ENCODE measurements at regions not wholly inside any gene's neighbourhood (a gene's known extent, or its start where the extent isn't known, plus 50 kb on each side); places are given as distances from the start of the nearest gene placed in this dataset.

- no peak for DNase-seq
These were observed 90.6 kb upstream of the PPP2R2D start for GRCh38 chr10:131810036-131810804.

GRCh38 chr10:131810805-131811629, 89.8 kb upstream of the PPP2R2D start:
- DNase-seq, result no peak

- DNase-seq, result no peak
These were observed 89.0 kb upstream of the PPP2R2D start for GRCh38 chr10:131811630-131812403.

GRCh38 chr10:131812736-131813604, 87.8 kb upstream of the PPP2R2D start:
- no peak for DNase-seq

- no peak for DNase-seq
These were observed 86.1 kb upstream of the PPP2R2D start for GRCh38 chr10:131814567-131815265.

GRCh38 chr10:131815266-131816156, 85.3 kb upstream of the PPP2R2D start:
- DNase-seq, result no peak

GRCh38 chr10:131816157-131816775, 84.5 kb upstream of the PPP2R2D start:
- DNase-seq, result no peak

GRCh38 chr10:131816941-131817700, 83.7 kb upstream of the PPP2R2D start:
- DNase-seq, result no peak

GRCh38 chr10:131817866-131818509, 82.8 kb upstream of the PPP2R2D start:
- DNase-seq, result no peak

GRCh38 chr10:131818510-131819234, 82.1 kb upstream of the PPP2R2D start:
- DNase-seq, result no peak

GRCh38 chr10:131819241-131820072, 81.4 kb upstream of the PPP2R2D start:
- DNase-seq, result no peak

- DNase-seq, result no peak
These were observed 80.2 kb upstream of the PPP2R2D start for GRCh38 chr10:131820626-131821025.

GRCh38 chr10:131821378-131822012, 79.3 kb upstream of the PPP2R2D start:
- no peak for DNase-seq

- no peak for DNase-seq
These were observed 78.7 kb upstream of the PPP2R2D start for GRCh38 chr10:131822013-131822691.

GRCh38 chr10:131822692-131823245, 78.0 kb upstream of the PPP2R2D start:
- no peak for DNase-seq

Measured in NCI-H1105 (cell line).